ENCODE measurements at regions not wholly inside any gene's neighbourhood (a gene's known extent, or its start where the extent isn't known, plus 50 kb on each side); places are given as distances from the start of the nearest gene placed in this dataset.

DNA sequence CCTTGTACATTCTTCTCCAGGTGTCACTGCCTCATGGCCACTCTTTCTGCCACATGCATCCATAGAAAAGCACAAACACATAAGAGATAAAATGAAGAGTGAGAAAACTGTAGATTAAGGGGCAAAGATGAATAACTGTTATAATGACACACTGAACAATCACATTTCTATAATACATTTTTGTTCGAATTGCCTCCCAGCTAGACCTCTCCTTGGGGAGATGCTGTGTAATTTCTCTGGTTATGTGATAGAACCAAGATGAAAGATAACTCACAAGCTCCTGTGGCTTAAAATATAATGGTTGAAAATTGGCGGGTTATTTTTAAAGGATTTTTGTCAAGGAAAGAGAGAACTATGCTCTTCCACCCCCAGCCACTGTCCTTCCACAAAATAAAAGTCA lies 60.2 kb upstream of the STEAP1 start:
- ATAC-seq (ENCODE audit: low read depth), result no peak

More for the DNA sequence above, 60.2 kb upstream of the STEAP1 start:
- TF ChIP-seq, protein P1, sequence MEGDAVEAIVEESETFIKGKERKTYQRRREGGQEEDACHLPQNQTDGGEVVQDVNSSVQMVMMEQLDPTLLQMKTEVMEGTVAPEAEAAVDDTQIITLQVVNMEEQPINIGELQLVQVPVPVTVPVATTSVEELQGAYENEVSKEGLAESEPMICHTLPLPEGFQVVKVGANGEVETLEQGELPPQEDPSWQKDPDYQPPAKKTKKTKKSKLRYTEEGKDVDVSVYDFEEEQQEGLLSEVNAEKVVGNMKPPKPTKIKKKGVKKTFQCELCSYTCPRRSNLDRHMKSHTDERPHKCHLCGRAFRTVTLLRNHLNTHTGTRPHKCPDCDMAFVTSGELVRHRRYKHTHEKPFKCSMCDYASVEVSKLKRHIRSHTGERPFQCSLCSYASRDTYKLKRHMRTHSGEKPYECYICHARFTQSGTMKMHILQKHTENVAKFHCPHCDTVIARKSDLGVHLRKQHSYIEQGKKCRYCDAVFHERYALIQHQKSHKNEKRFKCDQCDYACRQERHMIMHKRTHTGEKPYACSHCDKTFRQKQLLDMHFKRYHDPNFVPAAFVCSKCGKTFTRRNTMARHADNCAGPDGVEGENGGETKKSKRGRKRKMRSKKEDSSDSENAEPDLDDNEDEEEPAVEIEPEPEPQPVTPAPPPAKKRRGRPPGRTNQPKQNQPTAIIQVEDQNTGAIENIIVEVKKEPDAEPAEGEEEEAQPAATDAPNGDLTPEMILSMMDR (IDR thresholded peaks at IDR 0.05; ENCODE audit: poor library complexity, severe bottlenecking), result no peak
- no peak overlapping the region for H3K4me3 ChIP-seq (ENCODE audit: severe bottlenecking)
- H3K9me3 ChIP-seq (ENCODE audit: severe bottlenecking), result no peaks in the 10 kb centered on the region
- H3K4me1 ChIP-seq (ENCODE audit: insufficient read depth, poor library complexity, severe bottlenecking), result no peaks in the 10 kb centered on the region
- DNase-seq (ENCODE audit: low spot score), result no peak
- peaks cover 11% of the 10 kb centered on the region for H3K27me3 ChIP-seq (ENCODE audit: insufficient read depth, poor library complexity, severe bottlenecking)
- H3K36me3 ChIP-seq (ENCODE audit: low read depth), result no peaks in the 10 kb centered on the region
- no peak overlapping the region for H3K27ac ChIP-seq (ENCODE audit: poor library complexity, severe bottlenecking)

Data from RWPE2 (cell line).